ENCODE measurements at regions not wholly inside any gene's neighbourhood (a gene's known extent, or its start where the extent isn't known, plus 50 kb on each side); places are given as distances from the start of the nearest gene placed in this dataset.
"Not testable (repeated sequence)": the region's sequence is repeated elsewhere in the genome, so short reads cannot be mapped to it uniquely, and the experiment has no call there.

DNA sequence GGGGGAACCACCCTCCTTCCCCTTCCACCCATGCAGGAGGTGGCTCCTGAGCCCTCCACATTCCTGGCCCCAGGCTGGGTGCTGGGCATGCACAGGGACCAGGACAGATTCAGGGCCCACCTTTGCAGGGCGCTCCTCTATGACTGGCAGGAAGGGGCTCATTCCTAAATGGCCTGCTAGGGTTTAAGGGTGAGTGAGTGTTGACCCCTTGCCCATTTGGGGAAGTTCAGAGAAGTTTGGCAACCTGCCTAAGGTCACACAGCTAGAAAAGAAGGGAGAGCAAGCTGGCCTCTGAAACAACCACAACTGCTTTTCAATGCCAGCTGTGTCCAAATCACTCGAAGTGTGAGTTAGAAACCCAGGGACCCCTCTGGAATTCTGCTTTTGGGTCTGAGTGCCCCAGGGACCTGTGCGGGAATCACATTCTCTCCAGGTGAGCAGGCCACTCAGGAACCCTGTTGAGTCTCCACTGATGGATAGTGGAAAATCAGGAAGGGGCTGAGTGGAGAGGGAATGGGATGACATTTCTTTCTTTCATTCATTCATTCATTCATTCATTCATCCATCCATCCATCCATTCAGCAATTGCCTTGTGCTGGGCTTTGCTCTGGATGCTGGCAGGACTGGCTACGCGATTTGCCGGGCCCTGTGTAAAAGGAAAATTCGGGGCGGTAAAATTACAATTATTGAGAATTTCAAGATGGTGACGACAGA lies 191.9 kb downstream of the C9orf50 start:
- Histone ChIP-seq H3K36me3 (ENCODE audit: control insufficient read depth, insufficient read depth, low read length) (no peaks in the 10 kb centered on the region), H3K9ac (ENCODE audit: insufficient read depth, low read length) (no peak overlapping the region), H3K4me1 (ENCODE audit: control insufficient read depth, extremely low read depth, insufficient read depth, low read length) (no peaks in the 10 kb centered on the region), H2AFZ (ENCODE audit: low read length) (no peak overlapping the region), H3K4me3 (replicated peaks in 1 of 4; ENCODE audit: control extremely low read depth in 1 of 4, insufficient read depth in 1 of 4, low read depth in 3 of 4, low read length in 4 of 4) (no peak overlapping the region), H3K27ac (ENCODE audit: insufficient read depth, low read length) (no peak overlapping the region), H3K4me2 (ENCODE audit: extremely low read depth, insufficient read depth, low read length) (no peak overlapping the region), H3K9me3 (ENCODE audit: control insufficient read depth, insufficient read depth, low read depth, low read length) (no peaks in the 10 kb centered on the region), H4K20me1 (ENCODE audit: control insufficient read depth, extremely low read depth, insufficient read depth, low read length) (no peaks in the 10 kb centered on the region), H3K27me3 (ENCODE audit: control insufficient read depth, insufficient read depth, low read length) (no peaks in the 10 kb centered on the region), H3K79me2 (ENCODE audit: control insufficient read depth, insufficient read depth, low read length) (no peaks in the 10 kb centered on the region)
- TF ChIP-seq, protein P1, sequence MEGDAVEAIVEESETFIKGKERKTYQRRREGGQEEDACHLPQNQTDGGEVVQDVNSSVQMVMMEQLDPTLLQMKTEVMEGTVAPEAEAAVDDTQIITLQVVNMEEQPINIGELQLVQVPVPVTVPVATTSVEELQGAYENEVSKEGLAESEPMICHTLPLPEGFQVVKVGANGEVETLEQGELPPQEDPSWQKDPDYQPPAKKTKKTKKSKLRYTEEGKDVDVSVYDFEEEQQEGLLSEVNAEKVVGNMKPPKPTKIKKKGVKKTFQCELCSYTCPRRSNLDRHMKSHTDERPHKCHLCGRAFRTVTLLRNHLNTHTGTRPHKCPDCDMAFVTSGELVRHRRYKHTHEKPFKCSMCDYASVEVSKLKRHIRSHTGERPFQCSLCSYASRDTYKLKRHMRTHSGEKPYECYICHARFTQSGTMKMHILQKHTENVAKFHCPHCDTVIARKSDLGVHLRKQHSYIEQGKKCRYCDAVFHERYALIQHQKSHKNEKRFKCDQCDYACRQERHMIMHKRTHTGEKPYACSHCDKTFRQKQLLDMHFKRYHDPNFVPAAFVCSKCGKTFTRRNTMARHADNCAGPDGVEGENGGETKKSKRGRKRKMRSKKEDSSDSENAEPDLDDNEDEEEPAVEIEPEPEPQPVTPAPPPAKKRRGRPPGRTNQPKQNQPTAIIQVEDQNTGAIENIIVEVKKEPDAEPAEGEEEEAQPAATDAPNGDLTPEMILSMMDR (conservative IDR thresholded peaks at IDR 0.05 in 1 of 2, IDR thresholded peaks at IDR 0.05 in 1 of 2; ENCODE audit: low read depth in 1 of 2, low read length in 2 of 2): no peak
- TF ChIP-seq EZH2 (IDR thresholded peaks at IDR 0.05; ENCODE audit: low read length, missing control alignments): no peak
- DNase-seq (ENCODE audit: low read depth in 2 of 2): no peak

DNA sequence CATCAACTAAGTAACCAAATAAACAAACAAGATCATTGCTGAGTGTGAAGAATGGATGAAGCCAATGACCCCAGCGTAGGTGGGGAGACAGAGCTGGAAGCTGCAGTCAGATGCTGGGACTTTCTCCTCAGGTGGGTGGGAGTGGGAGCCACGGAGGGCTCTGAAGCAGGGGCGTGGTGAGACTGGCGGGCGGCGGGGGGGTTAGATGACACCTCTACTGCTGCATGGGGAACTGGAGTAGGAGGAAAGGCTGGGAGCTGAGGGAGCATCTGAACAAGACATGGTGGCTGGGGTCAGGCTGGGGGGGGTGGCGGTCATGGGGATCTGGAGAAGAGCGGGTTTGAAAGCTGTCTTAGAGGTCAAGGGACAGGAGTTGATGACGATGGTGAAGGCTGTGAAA lies 193.8 kb downstream of the C9orf50 start:
- Histone ChIP-seq H2AFZ (ENCODE audit: low read length) (no peak overlapping the region), H3K9me3 (ENCODE audit: control insufficient read depth, insufficient read depth, low read depth, low read length) (no peaks in the 10 kb centered on the region), H4K20me1 (ENCODE audit: control insufficient read depth, extremely low read depth, insufficient read depth, low read length) (no peaks in the 10 kb centered on the region), H3K4me3 (replicated peaks in 1 of 4; ENCODE audit: control extremely low read depth in 1 of 4, insufficient read depth in 1 of 4, low read depth in 3 of 4, low read length in 4 of 4) (no peak overlapping the region), H3K4me2 (ENCODE audit: extremely low read depth, insufficient read depth, low read length) (no peak overlapping the region), H3K4me1 (ENCODE audit: control insufficient read depth, extremely low read depth, insufficient read depth, low read length) (no peaks in the 10 kb centered on the region), H3K9ac (ENCODE audit: insufficient read depth, low read length) (no peak overlapping the region), H3K79me2 (ENCODE audit: control insufficient read depth, insufficient read depth, low read length) (no peaks in the 10 kb centered on the region), H3K27me3 (ENCODE audit: control insufficient read depth, insufficient read depth, low read length) (no peaks in the 10 kb centered on the region), H3K36me3 (ENCODE audit: control insufficient read depth, insufficient read depth, low read length) (no peaks in the 10 kb centered on the region), H3K27ac (ENCODE audit: insufficient read depth, low read length) (no peak overlapping the region)
- TF ChIP-seq EZH2 (IDR thresholded peaks at IDR 0.05; ENCODE audit: low read length, missing control alignments): no peak
- TF ChIP-seq, protein P1 (conservative IDR thresholded peaks at IDR 0.05 in 1 of 2, IDR thresholded peaks at IDR 0.05 in 1 of 2; ENCODE audit: low read depth in 1 of 2, low read length in 2 of 2): no peak
- no peak for DNase-seq (ENCODE audit: low read depth in 2 of 2)

DNA sequence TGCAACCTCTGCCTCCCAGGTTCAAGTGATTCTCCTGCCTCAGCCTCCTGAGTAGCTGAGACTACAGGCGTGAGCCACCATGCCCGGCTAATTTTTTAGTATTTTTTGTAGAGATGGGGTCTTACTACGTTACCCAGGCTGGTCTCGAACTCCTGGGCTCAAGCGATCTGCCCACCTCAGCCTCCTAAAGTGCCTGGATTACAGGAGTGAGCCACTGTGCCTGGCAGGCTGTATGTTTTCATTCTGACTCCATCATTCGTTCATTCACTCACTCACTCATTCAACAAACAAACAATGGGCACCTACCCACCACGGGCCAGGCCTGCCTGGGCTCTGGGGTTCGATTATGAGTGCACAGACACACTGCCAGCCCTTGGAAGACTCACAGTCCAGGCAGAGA lies 197.1 kb downstream of the C9orf50 start:
- H3K9me3 ChIP-seq (ENCODE audit: control insufficient read depth, insufficient read depth, low read depth, low read length); H3K27me3 ChIP-seq (ENCODE audit: control insufficient read depth, insufficient read depth, low read length); DNase-seq (ENCODE audit: low read depth in 2 of 2); H3K27ac ChIP-seq (ENCODE audit: insufficient read depth, low read length); H2AFZ ChIP-seq (ENCODE audit: low read length); H3K36me3 ChIP-seq (ENCODE audit: control insufficient read depth, insufficient read depth, low read length); H4K20me1 ChIP-seq (ENCODE audit: control insufficient read depth, extremely low read depth, insufficient read depth, low read length); H3K4me2 ChIP-seq (ENCODE audit: extremely low read depth, insufficient read depth, low read length); H3K4me3 ChIP-seq (replicated peaks in 1 of 4; ENCODE audit: control extremely low read depth in 1 of 4, insufficient read depth in 1 of 4, low read depth in 3 of 4, low read length in 4 of 4); H3K79me2 ChIP-seq (ENCODE audit: control insufficient read depth, insufficient read depth, low read length); H3K9ac ChIP-seq (ENCODE audit: insufficient read depth, low read length); H3K4me1 ChIP-seq (ENCODE audit: control insufficient read depth, extremely low read depth, insufficient read depth, low read length): not testable (repeated sequence)

All from fibroblast of lung (primary cell).